A673 (cell line): ENCODE measurements at regions not wholly inside any gene's neighbourhood (a gene's known extent, or its start where the extent isn't known, plus 50 kb on each side); places are given as distances from the start of the nearest gene placed in this dataset.

Source experiments
- CTCF ChIP-seq: fragments of 300-800, 200-600 bp; sonication (generic); conservative IDR thresholded peaks from 2 replicates; pipeline ENCODE4 v1.5.1; 2017; ENCODE audit warnings: low read depth, mild to moderate bottlenecking, antibody characterized with exemption, low read length, moderate library complexity, mixed read lengths
- EZH2 ChIP-seq: fragments of 200-600 bp; sonication (generic); IDR thresholded peaks from 2 replicates; pipeline ENCODE4 v1.6.1; 2017; ENCODE audit warnings: borderline replicate concordance, low read depth, mild to moderate bottlenecking, mixed read lengths, antibody characterized with exemption, low read length; ENCODE audit not compliant: poor library complexity, severe bottlenecking

- no peak for TF ChIP-seq CTCF
- no peak for TF ChIP-seq EZH2
These were observed 155.8 kb downstream of the INO80D start for GRCh38 chr2:205930209-205930608.
